ENCODE measurements at regions not wholly inside any gene's neighbourhood (a gene's known extent, or its start where the extent isn't known, plus 50 kb on each side); places are given as distances from the start of the nearest gene placed in this dataset.

- Histone ChIP-seq H3K4me2 (no peak overlapping the region), H3K27ac (no peak overlapping the region), H3K27me3 (no peaks in the 10 kb centered on the region), H3K36me3 (no peaks in the 10 kb centered on the region), H3K9ac (no peak overlapping the region), H3K4me1 (no peaks in the 10 kb centered on the region), H3K4me3 (no peak overlapping the region), H3K9me3 (no peaks in the 10 kb centered on the region), H4K20me1 (no peaks in the 10 kb centered on the region)
- no peak for TF ChIP-seq Cebpa-rat (IDR thresholded peaks at IDR 0.05)
Observed at GRCh38 chr5:164934561-164934960, 1429.1 kb downstream of the MAT2B start.

DNA sequence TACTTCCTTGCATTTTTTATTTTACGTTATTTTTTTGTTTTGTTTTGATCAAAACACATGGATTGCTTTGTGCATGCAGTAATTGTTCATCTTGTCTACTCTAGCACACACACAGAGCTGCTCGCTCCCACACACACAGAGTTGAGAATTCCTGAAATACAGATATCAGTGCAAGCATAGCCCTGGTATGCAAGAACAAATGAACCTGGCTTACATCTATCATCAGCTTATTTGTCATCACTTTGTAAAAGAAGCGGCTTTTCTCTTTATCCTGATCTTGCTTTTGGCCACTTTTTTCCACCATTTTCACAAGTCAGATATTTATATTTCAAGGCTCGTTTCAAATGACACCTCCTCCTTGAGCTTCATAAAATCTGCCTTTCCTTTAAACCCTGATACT is 1435.7 kb downstream of the MAT2B start:
- TF ChIP-seq Cebpa-rat (IDR thresholded peaks at IDR 0.05): no peak
- H3K4me1 ChIP-seq: no peaks in the 10 kb centered on the region
- H4K20me1 ChIP-seq: no peaks in the 10 kb centered on the region
- H3K36me3 ChIP-seq: no peaks in the 10 kb centered on the region
- H3K4me3 ChIP-seq: no peak overlapping the region
- no peaks in the 10 kb centered on the region for H3K9me3 ChIP-seq
- H3K9ac ChIP-seq: no peak overlapping the region
- no peak overlapping the region for H3K4me2 ChIP-seq
- no peaks in the 10 kb centered on the region for H3K27me3 ChIP-seq
- no peak overlapping the region for H3K27ac ChIP-seq

- Histone ChIP-seq H3K36me3 (no peaks in the 10 kb centered on the region), H4K20me1 (no peaks in the 10 kb centered on the region), H3K4me2 (no peak overlapping the region), H3K9ac (no peak overlapping the region), H3K4me3 (no peak overlapping the region), H3K9me3 (no peaks in the 10 kb centered on the region), H3K27me3 (no peaks in the 10 kb centered on the region), H3K4me1 (no peaks in the 10 kb centered on the region), H3K27ac (no peak overlapping the region)
- TF ChIP-seq Cebpa-rat (IDR thresholded peaks at IDR 0.05): no peak
Observed at GRCh38 chr5:164950927-164951326, 1445.5 kb downstream of the MAT2B start.

GRCh38 chr5:164951570-164951969 is 1446.2 kb downstream of the MAT2B start:
- Histone ChIP-seq H4K20me1 (no peaks in the 10 kb centered on the region), H3K4me3 (no peak overlapping the region), H3K27ac (no peak overlapping the region), H3K4me1 (no peaks in the 10 kb centered on the region), H3K9me3 (no peaks in the 10 kb centered on the region), H3K9ac (no peak overlapping the region), H3K36me3 (no peaks in the 10 kb centered on the region), H3K27me3 (no peaks in the 10 kb centered on the region), H3K4me2 (no peak overlapping the region)
- no peak for TF ChIP-seq Cebpa-rat (IDR thresholded peaks at IDR 0.05)

GRCh38 chr5:164958688-164959087 is 1453.3 kb downstream of the MAT2B start:
- no peaks in the 10 kb centered on the region for H3K9me3 ChIP-seq
- no peak for TF ChIP-seq Cebpa-rat (IDR thresholded peaks at IDR 0.05)
- H3K4me3 ChIP-seq: no peak overlapping the region
- H3K9ac ChIP-seq: no peak overlapping the region
- no peak overlapping the region for H3K27ac ChIP-seq
- H3K27me3 ChIP-seq: no peaks in the 10 kb centered on the region
- no peaks in the 10 kb centered on the region for H3K4me1 ChIP-seq
- H3K4me2 ChIP-seq: no peak overlapping the region
- H3K36me3 ChIP-seq: no peaks in the 10 kb centered on the region
- no peaks in the 10 kb centered on the region for H4K20me1 ChIP-seq

DNA sequence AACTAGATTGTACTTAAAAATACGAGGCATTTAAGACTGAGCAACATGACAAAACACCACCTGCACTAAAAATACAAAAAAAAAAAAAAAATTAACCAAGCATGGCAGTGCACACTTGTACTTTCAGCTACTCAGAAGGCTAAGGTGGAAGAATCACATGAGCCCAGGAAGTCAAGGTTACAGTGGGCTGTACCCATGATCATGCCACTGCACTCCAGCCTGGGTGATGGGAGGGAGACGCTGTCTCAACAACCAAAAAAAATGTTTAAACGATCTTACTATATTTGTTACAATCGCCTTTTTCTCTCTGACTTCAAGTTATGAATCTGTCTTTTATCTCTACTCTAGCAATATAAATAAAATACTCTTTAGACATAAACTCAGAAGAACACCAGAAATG is 1454.3 kb downstream of the MAT2B start:
- no peaks in the 10 kb centered on the region for H3K36me3 ChIP-seq
- no peak overlapping the region for H3K4me3 ChIP-seq
- no peaks in the 10 kb centered on the region for H3K4me1 ChIP-seq
- no peaks in the 10 kb centered on the region for H3K27me3 ChIP-seq
- H3K27ac ChIP-seq: no peak overlapping the region
- no peak overlapping the region for H3K4me2 ChIP-seq
- H4K20me1 ChIP-seq: no peaks in the 10 kb centered on the region
- TF ChIP-seq Cebpa-rat (IDR thresholded peaks at IDR 0.05): no peak
- H3K9me3 ChIP-seq: no peaks in the 10 kb centered on the region
- H3K9ac ChIP-seq: no peak overlapping the region

GRCh38 chr5:164962329-164962961 is 1457.0 kb downstream of the MAT2B start:
- Histone ChIP-seq H3K4me3 (no peak overlapping the region), H3K4me1 (no peaks in the 10 kb centered on the region), H3K9me3 (no peaks in the 10 kb centered on the region), H3K9ac (no peak overlapping the region), H3K27me3 (no peaks in the 10 kb centered on the region), H3K4me2 (no peak overlapping the region), H3K36me3 (no peaks in the 10 kb centered on the region), H3K27ac (no peak overlapping the region), H4K20me1 (no peaks in the 10 kb centered on the region)
- no peak for TF ChIP-seq Cebpa-rat (IDR thresholded peaks at IDR 0.05)

- H3K36me3 ChIP-seq: no peaks in the 10 kb centered on the region
- H3K27ac ChIP-seq: no peak overlapping the region
- H3K4me3 ChIP-seq: no peak overlapping the region
- H3K27me3 ChIP-seq: no peaks in the 10 kb centered on the region
- H3K9me3 ChIP-seq: peaks cover 6% of the 10 kb centered on the region
- no peaks in the 10 kb centered on the region for H4K20me1 ChIP-seq
- no peak overlapping the region for H3K9ac ChIP-seq
- H3K4me2 ChIP-seq: no peak overlapping the region
- no peak for TF ChIP-seq Cebpa-rat (IDR thresholded peaks at IDR 0.05)
- no peaks in the 10 kb centered on the region for H3K4me1 ChIP-seq
Observed at GRCh38 chr5:164966611-164967010, 1461.2 kb downstream of the MAT2B start.

DNA sequence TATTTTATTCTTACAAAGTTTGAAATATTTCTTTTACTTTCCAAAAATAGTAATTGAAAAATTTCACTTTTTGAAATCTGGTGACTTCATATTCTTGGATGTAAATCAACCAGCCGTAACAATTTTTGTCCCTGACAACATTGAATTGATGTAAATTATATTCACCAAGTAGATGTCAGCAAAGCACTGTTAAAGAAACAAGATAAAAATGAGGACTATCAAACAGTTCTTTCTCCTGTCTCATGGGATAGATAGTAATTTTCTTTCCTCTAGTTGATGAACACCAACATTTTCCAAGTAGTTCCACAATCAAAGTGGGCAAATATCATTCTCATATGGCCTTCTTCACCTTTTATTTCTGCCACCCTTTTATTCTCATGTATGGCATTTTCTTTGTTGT is 1461.9 kb downstream of the MAT2B start:
- Histone ChIP-seq H3K4me1 (no peaks in the 10 kb centered on the region), H3K4me3 (no peak overlapping the region), H3K27ac (no peak overlapping the region), H3K36me3 (no peaks in the 10 kb centered on the region), H3K9ac (no peak overlapping the region), H3K9me3 (peaks cover 6% of the 10 kb centered on the region), H4K20me1 (no peaks in the 10 kb centered on the region), H3K4me2 (no peak overlapping the region), H3K27me3 (no peaks in the 10 kb centered on the region)
- no peak for TF ChIP-seq Cebpa-rat (IDR thresholded peaks at IDR 0.05)

DNA sequence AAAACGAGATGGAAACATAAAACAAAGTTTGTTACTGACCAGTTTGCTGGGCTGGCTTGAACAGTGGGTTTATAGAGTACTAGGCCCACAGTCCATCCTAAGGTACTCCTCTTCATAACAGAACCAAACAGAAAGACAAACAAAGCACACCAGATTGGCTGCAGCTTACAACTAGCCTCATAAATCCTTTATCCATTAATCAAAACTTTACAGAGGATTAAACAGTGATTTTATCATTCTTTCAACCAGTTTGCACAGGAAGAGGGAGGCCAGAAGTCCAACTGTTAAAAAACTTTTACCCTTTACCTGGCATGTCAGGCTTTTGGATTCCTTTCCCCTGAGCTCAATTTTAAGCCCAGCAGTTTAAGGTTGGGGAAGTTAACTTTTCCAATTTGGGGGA is 1467.6 kb downstream of the MAT2B start:
- H4K20me1 ChIP-seq: no peaks in the 10 kb centered on the region

GRCh38 chr5:164975986-164976385 is 1470.6 kb downstream of the MAT2B start:
- H3K4me2 ChIP-seq: no peak overlapping the region
- TF ChIP-seq Cebpa-rat (IDR thresholded peaks at IDR 0.05): no peak

More for the DNA sequence above, 1467.6 kb downstream of the MAT2B start:
- H3K4me2 ChIP-seq: no peak overlapping the region
- H3K9ac ChIP-seq: no peak overlapping the region
- H3K9me3 ChIP-seq: peaks cover 25% of the 10 kb centered on the region
- H3K4me3 ChIP-seq: no peak overlapping the region
- no peak overlapping the region for H3K27ac ChIP-seq
- H3K36me3 ChIP-seq: no peaks in the 10 kb centered on the region
- no peak for TF ChIP-seq Cebpa-rat (IDR thresholded peaks at IDR 0.05)
- no peaks in the 10 kb centered on the region for H3K4me1 ChIP-seq
- no peaks in the 10 kb centered on the region for H3K27me3 ChIP-seq

More at GRCh38 chr5:164975986-164976385, 1470.6 kb downstream of the MAT2B start:
- Histone ChIP-seq H4K20me1 (no peaks in the 10 kb centered on the region), H3K9ac (no peak overlapping the region), H3K27ac (no peak overlapping the region), H3K27me3 (no peaks in the 10 kb centered on the region), H3K4me1 (no peaks in the 10 kb centered on the region), H3K4me3 (no peak overlapping the region), H3K9me3 (peaks cover 20% of the 10 kb centered on the region), H3K36me3 (no peaks in the 10 kb centered on the region)
